ENCODE measurements at regions not wholly inside any gene's neighbourhood (a gene's known extent, or its start where the extent isn't known, plus 50 kb on each side); places are given as distances from the start of the nearest gene placed in this dataset.

- no peaks in the 10 kb centered on the region for H3K4me1 ChIP-seq
- WGBS, 2 donors, result 81 to 83% methylated on average over 2 of the region's 2 CpGs
- TF ChIP-seq POLR2A (IDR thresholded peaks at IDR 0.05) (no peak), CTCF (IDR thresholded peaks at IDR 0.05) (no peak)
Measured at GRCh38 chr2:146918280-146918679, 926.5 kb upstream of the ACVR2A start.

GRCh38 chr2:146917431-146918042 lies 927.3 kb upstream of the ACVR2A start:
- no peaks in the 10 kb centered on the region for H3K4me1 ChIP-seq
- H3K4me3 ChIP-seq (replicated peaks in 1 of 3), result no peak overlapping the region
- H3K9me3 ChIP-seq, result no peaks in the 10 kb centered on the region
- 65 to 69% methylated on average over 1 of the region's 1 CpG for WGBS, 2 donors
- H3K36me3 ChIP-seq, result no peaks in the 10 kb centered on the region
- intact Hi-C loops (cut with DNase I), result no loop called here
- no peaks in the 10 kb centered on the region for H3K27me3 ChIP-seq
- no peak for DNase-seq
- no peak overlapping the region for H3K27ac ChIP-seq
- TF ChIP-seq CTCF (IDR thresholded peaks at IDR 0.05), result no peak
- no peak for TF ChIP-seq POLR2A (IDR thresholded peaks at IDR 0.05)

More at GRCh38 chr2:146918280-146918679, 926.5 kb upstream of the ACVR2A start:
- DNase-seq, result no peak
- Histone ChIP-seq H3K27me3 (no peaks in the 10 kb centered on the region), H3K27ac (no peak overlapping the region), H3K9me3 (no peaks in the 10 kb centered on the region), H3K36me3 (no peaks in the 10 kb centered on the region), H3K4me3 (replicated peaks in 1 of 3) (no peak overlapping the region)
- intact Hi-C loops (cut with DNase I), result no loop called here

- DNase-seq, result peak in 1 of 2 donors; percentile 5
- Histone ChIP-seq H3K27me3 (no peaks in the 10 kb centered on the region), H3K4me1 (no peaks in the 10 kb centered on the region), H3K9me3 (no peaks in the 10 kb centered on the region), H3K36me3 (no peaks in the 10 kb centered on the region), H3K27ac (no peak overlapping the region), H3K4me3 (replicated peaks in 1 of 3) (no peak overlapping the region)
- 77 to 84% methylated on average over 7 of the region's 7 CpGs for WGBS, 2 donors
- TF ChIP-seq CTCF (IDR thresholded peaks at IDR 0.05) (no peak), POLR2A (IDR thresholded peaks at IDR 0.05) (no peak)
- intact Hi-C loops (cut with DNase I), result no loop called here
Measured at GRCh38 chr2:146916914-146917313, 927.9 kb upstream of the ACVR2A start.

GRCh38 chr2:146913476-146913875 lies 931.4 kb upstream of the ACVR2A start:
- intact Hi-C loops (cut with DNase I), result no loop called here
- H3K27me3 ChIP-seq, result no peaks in the 10 kb centered on the region
- H3K9me3 ChIP-seq, result no peaks in the 10 kb centered on the region
- DNase-seq, result no peak
- no peaks in the 10 kb centered on the region for H3K4me1 ChIP-seq
- no peaks in the 10 kb centered on the region for H3K36me3 ChIP-seq
- no peak overlapping the region for H3K27ac ChIP-seq
- TF ChIP-seq POLR2A (IDR thresholded peaks at IDR 0.05) (no peak), CTCF (IDR thresholded peaks at IDR 0.05) (no peak)
- H3K4me3 ChIP-seq (replicated peaks in 1 of 3), result no peak overlapping the region
- WGBS, 2 donors, result 95 to 97% methylated on average over 3 of the region's 3 CpGs

GRCh38 chr2:146912536-146912935 lies 932.3 kb upstream of the ACVR2A start:
- Histone ChIP-seq H3K4me3 (replicated peaks in 1 of 3) (no peak overlapping the region), H3K27me3 (no peaks in the 10 kb centered on the region), H3K27ac (no peak overlapping the region), H3K36me3 (no peaks in the 10 kb centered on the region), H3K9me3 (no peaks in the 10 kb centered on the region), H3K4me1 (no peaks in the 10 kb centered on the region)
- intact Hi-C loops (cut with DNase I), result no loop called here
- 43 to 48% methylated on average over 3 of the region's 3 CpGs for WGBS, 2 donors
- TF ChIP-seq POLR2A (IDR thresholded peaks at IDR 0.05), result no peak
- no peak for DNase-seq
